ENCODE measurements at regions not wholly inside any gene's neighbourhood (a gene's known extent, or its start where the extent isn't known, plus 50 kb on each side); places are given as distances from the start of the nearest gene placed in this dataset.

DNA sequence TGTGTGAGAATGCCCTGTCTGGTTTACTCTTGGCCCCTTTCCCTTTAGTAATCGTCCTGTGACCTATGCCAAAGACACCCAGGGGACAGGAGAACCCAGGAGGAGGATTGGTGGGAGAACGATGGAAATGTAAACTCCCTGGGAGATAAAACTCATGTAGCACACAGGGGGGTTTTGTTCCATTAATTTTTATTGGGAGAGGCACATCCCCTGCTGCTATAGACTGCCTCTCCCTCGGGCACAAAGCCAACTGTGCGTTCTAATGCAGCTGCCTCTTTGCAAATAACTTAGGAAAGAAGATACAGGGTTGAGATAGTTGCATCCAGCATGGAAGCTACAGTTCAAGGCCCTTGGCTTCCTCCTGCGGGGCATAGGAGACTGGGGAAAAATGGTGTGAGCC, 489.6 kb downstream of the SLC4A3 start:
- no peak for DNase-seq (ENCODE audit: low spot score)

DNA sequence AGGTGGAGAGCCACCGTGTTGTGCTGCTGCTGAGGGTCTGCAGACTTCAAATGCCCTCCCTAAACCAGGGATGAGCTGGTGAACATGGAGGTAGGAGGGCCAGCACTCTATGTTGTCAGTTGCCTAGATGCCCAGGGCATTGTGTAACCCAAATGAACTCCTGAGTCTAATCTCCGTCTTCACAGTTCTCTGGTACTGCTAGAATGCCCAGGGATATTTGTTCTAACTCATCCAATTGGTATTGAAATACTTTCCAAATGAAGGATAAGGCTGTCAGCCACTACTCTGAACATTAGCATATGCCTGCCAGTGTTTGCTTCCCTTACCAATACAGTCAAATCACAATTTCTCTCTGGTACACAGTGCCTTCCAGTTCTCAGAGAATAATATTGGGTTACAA, 492.6 kb downstream of the SLC4A3 start:
- no peak for DNase-seq (ENCODE audit: low spot score)

DNA sequence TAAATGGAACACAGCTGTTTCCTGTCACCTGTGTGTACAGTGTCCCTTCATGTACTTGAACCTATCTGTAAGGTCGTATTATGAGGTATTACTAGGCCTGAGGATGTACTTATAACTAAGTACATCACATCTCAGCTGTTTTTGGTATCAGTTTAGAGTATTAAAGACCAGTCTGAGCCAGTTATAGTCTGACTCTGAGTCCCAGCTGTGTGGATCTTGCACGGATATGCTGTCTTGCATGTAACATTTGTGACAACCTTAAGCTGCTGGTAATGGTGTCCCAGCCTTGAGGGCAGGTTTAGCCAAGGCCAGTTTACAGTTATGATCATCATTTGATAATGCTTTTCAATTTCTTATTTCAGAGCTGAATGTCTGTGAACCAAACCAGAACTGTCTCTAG, 496.3 kb downstream of the SLC4A3 start:
- DNase-seq (ENCODE audit: low spot score): no peak

DNA sequence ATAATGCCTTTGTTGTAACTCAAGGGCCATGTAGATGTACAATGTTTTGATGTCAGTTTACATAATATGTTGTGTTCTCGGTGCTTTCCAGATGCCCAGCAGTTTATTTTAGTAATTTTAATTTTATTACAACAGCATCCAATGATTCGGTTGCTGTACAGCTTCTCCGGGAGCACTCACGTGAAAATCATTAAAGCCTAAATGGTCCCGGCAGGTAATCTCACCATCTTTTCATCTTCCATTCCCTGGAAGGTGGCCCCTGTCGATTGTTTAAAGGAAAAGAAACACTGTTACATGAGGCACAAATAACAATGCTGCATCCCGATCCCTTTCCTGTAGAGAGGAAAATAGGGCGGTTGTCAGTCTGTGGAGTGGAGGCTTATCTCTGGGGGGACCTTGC, 498.1 kb downstream of the SLC4A3 start:
- no peak for DNase-seq (ENCODE audit: low spot score)

DNA sequence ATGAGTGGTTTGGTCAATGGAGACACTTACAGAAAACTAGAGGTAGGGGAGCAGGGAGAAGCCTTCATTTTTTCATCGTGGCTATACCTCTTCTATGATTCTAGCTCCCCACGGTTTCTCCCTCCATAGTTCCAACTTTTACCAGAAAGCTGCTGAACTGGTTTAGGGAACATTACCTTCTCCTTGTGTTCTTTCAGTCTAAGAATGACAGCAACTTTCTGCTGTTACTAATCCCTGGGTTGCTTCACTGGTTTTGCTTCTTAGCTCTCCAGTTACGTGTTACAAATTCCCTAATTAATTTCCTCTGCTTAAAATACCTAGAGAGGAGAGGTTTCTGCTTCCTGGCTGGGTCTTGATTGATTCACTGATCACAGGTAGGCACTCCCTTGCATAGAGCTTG, 499.9 kb downstream of the SLC4A3 start:
- no peak for DNase-seq (ENCODE audit: low spot score)

DNA sequence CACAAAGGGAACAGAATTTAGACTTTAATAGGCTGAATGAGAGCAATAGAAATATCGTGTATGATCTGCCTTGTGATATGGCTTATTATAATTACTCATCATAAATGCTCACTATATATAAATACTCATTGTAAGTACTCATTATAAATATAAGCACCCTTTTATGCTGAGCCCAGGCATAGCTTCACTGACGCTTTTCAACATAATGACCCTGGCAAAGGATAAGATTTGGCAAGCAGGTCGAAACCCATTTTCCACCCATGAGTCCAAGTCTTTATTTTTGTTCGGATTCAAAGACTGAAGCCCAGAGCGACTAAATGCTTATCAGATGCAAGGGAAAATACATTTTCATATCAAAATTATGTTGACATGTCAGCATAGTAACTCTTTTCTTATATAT, 500.4 kb downstream of the SLC4A3 start:
- DNase-seq (ENCODE audit: low spot score): no peak

DNA sequence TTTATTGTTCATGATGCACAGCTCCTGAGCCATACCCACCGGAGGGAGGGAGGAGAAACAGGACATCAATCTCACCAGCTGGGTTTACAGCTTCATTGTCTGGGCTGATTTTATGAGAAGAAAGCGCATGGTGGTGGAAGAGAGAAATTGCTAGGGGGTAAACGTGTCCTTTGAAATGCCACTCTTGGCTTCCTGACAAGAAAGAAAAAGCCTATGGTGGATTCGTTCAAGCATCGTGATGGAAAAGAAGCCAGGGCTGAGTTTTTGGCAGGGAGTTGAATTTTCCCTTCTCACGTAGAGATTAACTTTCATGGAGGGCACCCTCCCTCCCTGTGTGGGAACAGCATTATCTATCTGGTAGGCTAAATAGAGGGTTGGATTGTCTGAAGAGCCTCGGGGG, 502.0 kb downstream of the SLC4A3 start:
- DNase-seq (ENCODE audit: low spot score): no peak

DNA sequence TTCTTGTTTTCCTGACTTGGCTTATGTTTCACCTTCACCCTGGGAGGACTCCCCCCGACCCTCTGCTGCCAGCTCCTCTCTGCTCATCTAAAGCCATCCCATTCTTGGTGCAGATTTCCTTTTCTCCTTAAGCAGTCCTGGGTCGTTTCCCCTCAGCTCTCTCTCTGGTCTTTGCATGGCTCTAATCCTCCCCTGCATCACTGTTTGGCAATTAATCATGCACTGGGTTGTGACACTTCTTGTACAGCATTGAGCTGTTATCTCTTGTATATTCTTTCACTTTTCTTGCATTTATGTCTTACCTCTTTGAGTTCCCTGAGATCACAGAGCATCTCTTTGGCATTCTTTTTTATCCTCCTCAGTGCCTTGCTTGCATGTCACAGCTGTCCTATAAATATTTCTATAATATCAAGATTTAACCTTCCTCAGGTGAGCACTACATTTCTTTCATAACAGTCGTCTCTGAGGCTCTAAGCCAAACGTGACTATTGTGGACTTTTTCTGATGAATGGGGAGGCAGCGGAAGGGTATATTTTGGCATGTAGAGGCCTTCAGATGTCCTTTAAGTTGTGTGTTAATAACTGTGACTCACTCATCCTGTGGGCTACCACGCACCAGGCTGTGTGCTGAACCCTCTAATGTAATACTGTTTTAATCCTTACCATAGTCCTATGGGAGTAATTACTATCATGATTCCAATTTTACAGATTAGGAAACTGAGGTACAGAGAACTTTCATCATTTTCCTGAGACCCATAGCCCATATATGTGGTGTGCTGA, 507.5 kb downstream of the SLC4A3 start:
- no peak for DNase-seq (ENCODE audit: low spot score)

DNA sequence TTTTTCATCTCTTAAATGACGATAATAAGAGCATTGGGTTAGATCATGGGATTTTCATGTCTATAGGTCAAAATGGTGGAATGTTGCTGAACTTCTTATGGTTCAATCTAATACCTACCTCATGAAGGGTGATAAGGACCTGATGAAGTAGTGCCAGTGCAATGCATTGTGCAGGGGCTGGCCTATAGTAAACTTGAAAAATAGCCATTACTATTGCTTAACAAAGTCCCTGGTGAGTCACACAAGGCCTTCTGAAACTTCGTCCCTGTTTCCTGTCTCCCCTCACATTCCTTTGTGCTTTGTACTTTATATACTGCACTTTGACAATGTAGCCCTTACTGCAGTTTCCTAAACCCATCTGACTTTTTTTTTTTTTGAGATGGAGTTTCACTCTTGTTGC, 515.9 kb downstream of the SLC4A3 start:
- no peak for DNase-seq (ENCODE audit: low spot score)

DNA sequence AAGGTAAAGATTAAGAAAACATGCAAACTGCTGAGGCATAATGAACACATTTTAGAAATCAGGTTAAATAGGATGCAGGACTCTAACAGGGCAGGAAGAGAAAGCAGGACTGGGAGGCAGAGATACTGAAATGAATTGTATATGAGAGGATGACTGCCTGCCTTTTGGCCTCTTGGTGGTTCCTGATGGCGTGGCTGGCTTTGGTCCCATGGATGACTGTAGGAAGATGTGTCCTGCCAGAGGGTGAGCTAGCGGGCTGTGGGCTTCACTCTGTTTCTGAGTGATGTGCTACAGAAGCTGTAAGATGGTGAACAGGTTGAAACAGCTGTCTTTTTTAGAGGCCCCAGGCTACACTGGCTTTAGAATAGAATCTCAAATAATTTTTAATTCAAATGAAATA, 517.0 kb downstream of the SLC4A3 start:
- DNase-seq (ENCODE audit: low spot score): no peak

DNA sequence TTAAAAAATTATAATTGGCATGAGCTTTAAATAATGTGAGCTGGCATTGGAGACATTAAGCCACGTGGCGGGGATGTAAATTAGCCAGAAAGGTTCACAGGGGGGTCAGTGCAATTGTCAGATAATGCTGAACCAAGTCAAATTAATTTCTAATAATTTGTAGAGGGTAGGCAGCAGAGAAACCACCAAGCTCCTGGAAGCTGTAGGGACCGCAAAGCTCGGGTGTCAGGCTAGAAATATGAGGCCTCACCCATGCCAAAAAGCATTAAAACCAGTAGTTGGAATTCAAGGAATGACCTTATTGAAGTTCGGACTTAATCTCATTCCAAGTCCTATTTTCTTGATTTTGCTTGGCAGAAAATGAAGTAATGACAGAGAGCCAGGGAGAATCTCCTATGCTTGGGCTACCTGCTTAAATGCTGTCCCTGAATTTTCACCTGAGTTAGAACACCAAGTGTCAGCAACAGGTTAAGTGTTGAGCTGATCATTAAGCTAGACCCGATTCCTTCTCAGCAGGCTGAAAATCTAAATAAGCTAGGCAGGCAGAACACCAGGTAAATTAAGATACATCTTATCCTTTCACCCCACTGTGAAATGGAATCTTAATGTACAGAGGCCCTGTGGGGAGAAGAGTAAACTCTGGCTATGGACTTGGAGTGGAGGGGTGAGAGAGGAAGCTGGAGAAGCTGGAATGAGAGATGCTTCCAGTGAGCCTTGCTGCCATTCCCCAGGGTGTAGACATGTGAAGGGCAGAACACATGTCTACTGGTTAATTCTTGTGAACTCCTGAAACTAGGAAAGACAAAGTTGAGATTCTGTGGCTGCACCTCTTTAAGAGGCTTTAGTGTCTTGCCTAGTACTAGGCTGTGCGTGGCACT, 520.0 kb downstream of the SLC4A3 start:
- no peak for DNase-seq (ENCODE audit: low spot score)

DNA sequence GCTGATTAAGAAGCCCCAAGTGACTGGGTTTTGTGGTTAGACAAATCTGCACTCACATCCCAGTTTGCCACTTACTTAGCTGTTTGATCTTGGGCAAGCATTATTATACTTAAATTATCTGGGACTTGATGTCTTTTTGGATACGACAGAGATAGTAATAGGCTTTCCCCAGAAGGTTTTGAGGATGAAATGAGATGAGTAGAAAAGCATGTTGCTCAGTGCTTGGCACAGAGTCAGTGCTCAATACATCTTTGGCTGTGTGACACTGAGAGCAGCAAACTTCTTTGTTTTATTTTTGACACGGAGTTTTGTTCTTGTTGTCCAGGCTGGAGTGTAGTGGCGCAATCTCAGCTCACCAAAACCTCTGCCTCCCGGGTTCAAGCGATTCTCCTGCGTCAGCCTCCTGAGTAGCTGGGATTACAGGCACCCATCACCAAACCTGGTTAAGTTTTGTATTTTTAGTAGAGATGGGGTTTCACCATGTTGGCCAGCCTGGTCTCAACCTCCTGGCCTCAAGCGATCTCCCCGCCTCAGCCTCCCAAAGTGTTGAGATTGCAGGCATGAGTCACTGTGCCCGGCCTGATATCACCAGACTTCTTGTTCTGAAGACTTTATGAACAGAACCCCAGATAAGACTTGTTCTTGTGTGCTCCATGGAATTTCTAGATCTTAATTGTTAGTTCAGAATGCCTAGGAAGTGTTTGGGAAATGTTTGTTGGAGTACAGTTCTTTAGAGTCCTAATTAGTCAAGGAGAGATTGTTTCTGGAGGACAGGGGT, 521.2 kb downstream of the SLC4A3 start:
- no peak for DNase-seq (ENCODE audit: low spot score)

DNA sequence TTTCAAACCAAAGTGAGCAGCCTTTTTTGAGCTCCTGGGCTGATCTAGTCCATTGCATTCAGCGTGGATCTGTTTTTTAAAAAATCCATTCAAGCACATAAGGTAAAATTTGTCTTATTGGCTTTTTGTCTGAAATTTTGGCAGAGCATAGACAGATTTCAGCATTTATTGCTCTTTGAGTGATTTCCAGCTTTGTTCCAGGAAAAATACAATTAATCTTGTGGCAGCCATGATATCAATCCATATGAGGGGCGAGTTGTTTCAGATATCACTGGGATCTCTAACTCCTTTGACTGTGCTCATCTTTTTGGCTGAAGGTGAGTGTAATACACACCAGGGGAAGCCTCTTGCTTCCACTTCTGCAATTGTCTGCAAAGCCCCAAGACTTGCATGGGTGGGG, 523.9 kb downstream of the SLC4A3 start:
- no peak for DNase-seq (ENCODE audit: low spot score)

DNA sequence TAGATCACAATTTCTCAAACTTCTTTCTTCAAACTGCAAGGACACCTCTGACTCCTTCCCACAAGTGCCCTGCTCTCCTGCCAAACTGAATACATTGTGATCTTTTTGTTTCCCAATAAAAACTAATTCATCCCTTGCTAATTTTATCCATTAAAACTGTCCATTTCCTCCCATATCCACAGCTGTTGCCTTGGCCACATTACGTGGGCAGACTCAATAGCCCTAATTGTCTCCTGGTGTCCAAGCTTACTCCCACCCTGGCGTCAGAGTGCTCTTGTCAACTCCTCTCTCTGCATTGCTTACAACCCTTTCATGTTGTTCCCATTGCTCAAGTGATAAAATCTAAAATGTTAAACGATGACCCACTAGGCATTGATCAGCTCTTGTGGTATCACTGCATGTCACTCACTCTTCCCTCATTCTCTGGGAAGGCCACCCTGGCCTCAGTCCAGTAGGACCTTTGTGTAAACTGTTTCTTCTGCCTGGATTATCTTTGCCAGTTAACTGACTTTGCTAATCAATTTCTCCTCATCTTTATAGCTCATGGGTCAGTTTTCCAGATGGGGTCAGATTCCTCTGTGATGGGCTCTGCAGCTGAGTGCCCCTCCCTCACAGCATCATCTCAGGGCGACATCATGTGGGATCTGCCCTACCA, 525.0 kb downstream of the SLC4A3 start:
- no peak for DNase-seq (ENCODE audit: low spot score)

DNA sequence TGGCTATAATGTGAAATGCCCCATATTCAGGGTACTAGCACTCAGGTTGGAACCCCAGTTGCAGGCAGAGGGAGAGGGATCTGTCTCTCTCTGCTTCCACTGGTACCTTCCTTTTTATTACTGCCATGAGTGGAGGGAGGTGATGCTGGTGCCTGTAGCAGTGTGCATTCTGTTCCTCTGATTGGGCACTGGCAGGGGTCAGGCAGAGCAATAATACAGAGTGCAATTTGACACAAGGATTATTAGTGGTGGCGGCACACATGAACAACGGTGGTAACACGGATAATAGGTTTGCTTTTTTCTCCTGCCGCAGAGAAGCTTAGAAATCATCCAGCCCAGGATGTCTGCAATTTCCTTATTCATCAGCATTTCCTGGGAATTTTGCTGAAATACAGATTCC, 525.7 kb downstream of the SLC4A3 start:
- DNase-seq (ENCODE audit: low spot score): no peak

DNA sequence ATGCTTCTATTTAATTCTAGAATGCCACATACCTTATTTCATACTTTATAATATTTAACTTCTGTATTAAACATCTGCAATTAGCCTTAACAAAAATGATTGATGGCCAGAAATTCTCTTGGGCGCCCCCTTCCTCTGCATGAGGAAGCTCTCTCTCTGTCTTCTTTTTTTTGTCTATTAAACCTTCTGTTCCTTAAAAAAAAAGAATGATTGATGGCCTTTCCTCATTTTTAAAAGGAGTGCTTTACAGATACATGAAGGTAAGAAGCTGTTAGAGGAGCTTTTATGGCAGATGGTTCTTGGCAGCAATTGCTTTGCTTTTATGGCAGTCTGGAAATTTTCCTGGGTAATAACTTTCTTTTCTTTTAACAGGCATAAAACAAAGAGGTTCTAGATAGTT, 526.9 kb downstream of the SLC4A3 start:
- no peak for DNase-seq (ENCODE audit: low spot score)

DNA sequence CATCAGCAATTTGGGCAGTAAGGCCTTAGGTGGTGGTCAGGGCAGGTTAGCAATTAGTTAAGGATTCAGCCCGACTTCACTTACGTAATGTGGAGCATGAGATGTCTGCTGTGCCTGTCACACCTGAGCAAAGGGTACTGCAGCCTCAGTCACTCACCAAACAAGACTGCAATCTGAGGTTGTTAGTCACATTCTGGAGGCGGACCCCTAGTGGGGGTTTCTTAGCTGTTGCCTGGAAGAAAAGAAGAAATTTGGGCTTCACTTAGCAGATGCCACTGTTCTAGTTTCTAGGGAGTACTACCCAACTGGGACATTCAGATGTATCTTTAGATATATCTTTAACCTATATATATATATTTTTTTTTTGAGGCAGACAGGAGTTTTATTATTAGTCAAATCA, 529.9 kb downstream of the SLC4A3 start:
- no peak for DNase-seq (ENCODE audit: low spot score)

DNA sequence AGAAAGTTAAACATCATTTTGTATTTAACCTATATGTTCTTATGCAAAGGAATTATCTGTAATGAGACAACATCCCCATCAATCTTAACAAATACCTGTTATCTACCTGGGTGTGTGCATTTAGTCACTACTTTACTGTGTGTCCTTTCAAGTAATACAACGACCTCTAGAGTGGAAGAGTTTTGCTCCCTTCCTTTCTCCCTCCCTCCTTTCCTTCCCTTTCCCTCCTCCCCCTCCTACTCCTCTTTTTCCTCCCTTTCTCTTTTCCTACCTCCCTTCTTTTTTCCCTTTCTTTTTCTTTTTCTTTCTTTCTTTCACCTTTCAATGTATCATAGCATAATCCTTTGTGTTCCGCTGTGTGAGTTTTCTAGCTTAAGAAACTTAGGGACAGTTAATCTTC, 532.3 kb downstream of the SLC4A3 start:
- no peak for DNase-seq (ENCODE audit: low spot score)

DNA sequence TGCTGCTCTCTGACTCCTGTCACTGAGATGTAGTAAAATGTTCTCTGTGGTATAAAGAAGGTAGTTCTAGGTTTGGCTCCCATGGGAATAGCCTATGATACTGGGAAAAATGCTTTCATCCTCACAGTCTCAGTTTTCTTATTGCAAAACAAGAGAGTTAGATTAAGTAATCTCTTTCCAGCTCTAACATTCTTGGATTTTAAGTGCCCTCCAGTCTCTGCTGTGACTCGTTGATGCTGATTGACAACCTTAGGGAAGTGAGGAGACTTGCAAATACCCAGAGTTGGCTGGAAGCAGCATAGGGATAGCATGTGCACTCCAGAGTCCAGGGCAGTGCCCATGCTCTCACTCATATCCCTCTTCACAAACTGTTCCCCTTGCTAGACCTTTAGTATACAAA, 534.9 kb downstream of the SLC4A3 start:
- DNase-seq (ENCODE audit: low spot score): no peak

DNA sequence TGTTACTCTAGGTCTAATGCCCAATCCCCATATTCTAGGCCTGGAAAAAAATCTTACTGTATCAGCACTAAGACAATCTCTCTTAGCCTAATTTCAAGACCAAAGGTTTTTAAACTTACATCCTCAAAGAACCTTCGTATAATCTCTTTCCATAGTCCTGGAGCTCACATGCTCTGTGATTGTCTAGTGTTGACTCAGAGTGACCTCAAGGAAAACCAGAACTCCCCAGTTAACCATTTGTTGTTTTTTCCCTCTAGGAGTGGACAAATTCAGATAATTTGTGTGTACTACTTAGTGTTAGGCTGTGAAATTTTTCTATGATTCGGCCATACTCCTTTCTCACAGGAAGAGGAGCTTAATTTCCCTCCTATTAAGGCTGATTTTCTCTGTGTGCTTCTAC, 536.1 kb downstream of the SLC4A3 start:
- DNase-seq (ENCODE audit: low spot score): no peak

DNA sequence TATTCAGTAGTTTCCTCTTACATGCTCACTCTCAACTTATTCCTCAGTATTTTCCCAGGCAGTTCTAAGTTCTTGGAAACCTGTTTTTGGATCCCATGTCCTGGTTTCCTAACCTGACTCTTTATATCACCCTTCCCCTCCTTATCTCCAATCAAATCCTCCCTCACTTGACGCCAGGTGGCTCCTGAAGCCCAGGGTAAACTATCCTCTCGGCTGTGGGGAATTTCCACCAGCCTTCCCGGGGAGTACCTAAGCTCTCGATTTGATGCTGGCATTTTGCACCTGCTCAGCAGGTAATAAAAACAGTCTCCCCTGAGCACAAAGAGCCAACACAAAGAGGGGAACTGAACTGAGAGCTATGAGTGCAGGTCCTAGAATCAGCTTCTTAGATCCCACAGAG, 538.0 kb downstream of the SLC4A3 start:
- no peak for DNase-seq (ENCODE audit: low spot score)

DNA sequence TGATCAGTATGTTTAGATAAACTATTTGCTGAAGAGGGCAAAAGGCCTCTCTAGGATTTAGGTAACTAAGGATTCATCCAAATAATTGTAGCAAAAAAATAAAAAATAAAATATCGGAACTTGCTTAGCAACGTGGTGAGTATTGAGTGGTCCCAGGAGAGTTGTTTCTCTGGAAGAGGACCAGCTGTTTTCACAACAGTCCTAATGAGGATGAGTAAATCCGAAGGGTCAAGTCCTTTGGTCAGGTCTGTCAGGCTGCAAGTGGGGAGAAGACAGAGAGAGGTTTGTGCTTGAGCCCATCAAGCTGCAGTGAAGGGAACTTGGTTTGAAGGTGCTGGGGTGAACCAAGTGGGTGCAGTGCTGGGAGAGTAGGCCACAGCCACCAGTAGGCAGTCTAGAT, 539.2 kb downstream of the SLC4A3 start:
- no peak for DNase-seq (ENCODE audit: low spot score)

Measured in D341Med (cell line).